ENCODE measurements at regions not wholly inside any gene's neighbourhood (a gene's known extent, or its start where the extent isn't known, plus 50 kb on each side); places are given as distances from the start of the nearest gene placed in this dataset.

GRCh38 chr17:34527908-34528470, 51.4 kb upstream of the TMEM132E start:
- Histone ChIP-seq H3K9me3 (ENCODE audit: control extremely low read depth in 1 of 3, control insufficient read depth in 2 of 3, insufficient read depth in 1 of 3, low read length in 2 of 3) (no peaks in the 10 kb centered on the region), H3K79me2 (ENCODE audit: control insufficient read depth, insufficient read depth, low read length) (no peaks in the 10 kb centered on the region), H3K27ac (ENCODE audit: low read length in 2 of 2) (no peak overlapping the region), H3K9ac (ENCODE audit: low read length) (no peak overlapping the region), H3K4me1 (ENCODE audit: control insufficient read depth in 2 of 2, insufficient read depth in 2 of 2, low read length in 2 of 2) (no peaks in the 10 kb centered on the region), H2AFZ (ENCODE audit: insufficient read depth, low read depth, low read length, poor library complexity, severe bottlenecking) (no peak overlapping the region), H3K4me3 (ENCODE audit: control extremely low read depth in 1 of 5, extremely low read depth in 1 of 5, insufficient read depth in 1 of 5, low read depth in 2 of 5, low read length in 4 of 5) (no peak overlapping the region), H3K27me3 (replicated peaks in 1 of 4; ENCODE audit: control extremely low read depth in 1 of 4, control insufficient read depth in 3 of 4, insufficient read depth in 4 of 4, low read length in 3 of 4) (peaks cover 0 to 16% (median 0%) of the 10 kb centered on the region in 4 experiments), H3K4me2 (replicated peaks; ENCODE audit: low read depth, low read length, poor library complexity, severe bottlenecking) (no peak overlapping the region), H3K36me3 (replicated peaks in 1 of 2; ENCODE audit: control extremely low read depth in 1 of 2, control insufficient read depth in 1 of 2, extremely low read depth in 1 of 2, insufficient read depth in 2 of 2, low read length in 1 of 2) (no peaks in the 10 kb centered on the region), H4K20me1 (ENCODE audit: control insufficient read depth, insufficient read depth, low read length, poor library complexity, severe bottlenecking) (no peaks in the 10 kb centered on the region)
- DNase-seq (no peak), ATAC-seq (ENCODE audit: low read depth) (no peak)
- Mint-ChIP-seq H3K27ac (no peak overlapping the region), H3K4me3 (no peak overlapping the region), H3K4me1 (no peaks in the 10 kb centered on the region), H3K9me3 (ENCODE audit: insufficient read depth) (no peaks in the 10 kb centered on the region), H3K27me3 (peaks cover 37% of the 10 kb centered on the region)
- POLR2A ChIA-PET: no interaction called here
- WGBS (ENCODE audit: insufficient coverage): 60% methylated on average over 12 of the region's 13 CpGs
- intact Hi-C loops (cut with micrococcal nuclease): no loop called here
- CTCF ChIA-PET: no interaction called here
- TF ChIP-seq EZH2 (IDR thresholded peaks at IDR 0.05; ENCODE audit: borderline replicate concordance, insufficient read depth, low read depth, low read length, poor library complexity, severe bottlenecking): no peak
- TF ChIP-seq, protein P1, sequence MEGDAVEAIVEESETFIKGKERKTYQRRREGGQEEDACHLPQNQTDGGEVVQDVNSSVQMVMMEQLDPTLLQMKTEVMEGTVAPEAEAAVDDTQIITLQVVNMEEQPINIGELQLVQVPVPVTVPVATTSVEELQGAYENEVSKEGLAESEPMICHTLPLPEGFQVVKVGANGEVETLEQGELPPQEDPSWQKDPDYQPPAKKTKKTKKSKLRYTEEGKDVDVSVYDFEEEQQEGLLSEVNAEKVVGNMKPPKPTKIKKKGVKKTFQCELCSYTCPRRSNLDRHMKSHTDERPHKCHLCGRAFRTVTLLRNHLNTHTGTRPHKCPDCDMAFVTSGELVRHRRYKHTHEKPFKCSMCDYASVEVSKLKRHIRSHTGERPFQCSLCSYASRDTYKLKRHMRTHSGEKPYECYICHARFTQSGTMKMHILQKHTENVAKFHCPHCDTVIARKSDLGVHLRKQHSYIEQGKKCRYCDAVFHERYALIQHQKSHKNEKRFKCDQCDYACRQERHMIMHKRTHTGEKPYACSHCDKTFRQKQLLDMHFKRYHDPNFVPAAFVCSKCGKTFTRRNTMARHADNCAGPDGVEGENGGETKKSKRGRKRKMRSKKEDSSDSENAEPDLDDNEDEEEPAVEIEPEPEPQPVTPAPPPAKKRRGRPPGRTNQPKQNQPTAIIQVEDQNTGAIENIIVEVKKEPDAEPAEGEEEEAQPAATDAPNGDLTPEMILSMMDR (IDR thresholded peaks at IDR 0.05): no peak

DNA sequence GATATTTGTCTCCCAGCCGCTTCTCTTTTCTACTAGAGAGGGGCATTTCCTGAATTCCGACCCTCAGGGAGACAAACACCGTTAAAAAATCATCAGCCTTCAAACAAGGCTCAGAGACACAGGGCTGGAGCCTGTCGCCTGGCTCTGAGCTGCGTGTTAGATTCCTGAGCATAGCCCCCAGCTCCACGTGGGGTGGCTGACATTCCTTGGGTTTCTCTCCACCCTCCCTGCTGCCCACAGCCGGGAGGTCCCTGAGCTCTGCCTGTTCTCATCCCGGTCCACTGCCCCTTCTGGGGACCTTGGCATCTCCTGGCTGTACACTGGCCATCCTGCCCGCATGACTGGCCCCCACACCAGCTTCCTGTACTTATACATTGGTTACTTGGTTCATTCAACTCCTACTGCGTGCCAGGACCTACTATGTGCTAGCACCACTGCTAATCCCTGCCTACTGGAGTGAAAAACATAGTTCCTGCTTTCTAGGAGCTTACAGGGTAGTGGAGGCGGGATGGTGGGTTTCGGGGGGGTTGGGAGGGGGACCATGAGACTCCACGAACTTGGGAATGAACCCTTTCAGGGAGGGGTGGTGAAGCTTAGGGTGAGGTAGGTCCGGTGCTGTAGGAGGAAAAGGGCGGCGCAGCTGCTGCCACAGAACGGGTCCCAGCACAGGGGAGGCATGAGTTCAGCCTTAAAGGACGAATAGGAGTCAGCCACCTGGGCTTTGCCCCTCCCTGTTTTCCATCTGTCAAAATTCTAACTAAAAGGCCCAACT, 52.1 kb upstream of the TMEM132E start:
- intact Hi-C loops (cut with micrococcal nuclease): no loop called here
- ATAC-seq (ENCODE audit: low read depth) (no peak), DNase-seq (no peak)
- Histone ChIP-seq H3K36me3 (replicated peaks in 1 of 2; ENCODE audit: control extremely low read depth in 1 of 2, control insufficient read depth in 1 of 2, extremely low read depth in 1 of 2, insufficient read depth in 2 of 2, low read length in 1 of 2) (no peaks in the 10 kb centered on the region), H3K4me1 (ENCODE audit: control insufficient read depth in 2 of 2, insufficient read depth in 2 of 2, low read length in 2 of 2) (no peaks in the 10 kb centered on the region), H3K27ac (ENCODE audit: low read length in 2 of 2) (no peak overlapping the region), H3K9ac (ENCODE audit: low read length) (no peak overlapping the region), H4K20me1 (ENCODE audit: control insufficient read depth, insufficient read depth, low read length, poor library complexity, severe bottlenecking) (no peaks in the 10 kb centered on the region), H2AFZ (ENCODE audit: insufficient read depth, low read depth, low read length, poor library complexity, severe bottlenecking) (no peak overlapping the region), H3K4me3 (ENCODE audit: control extremely low read depth in 1 of 5, extremely low read depth in 1 of 5, insufficient read depth in 1 of 5, low read depth in 2 of 5, low read length in 4 of 5) (no peak overlapping the region), H3K4me2 (replicated peaks; ENCODE audit: low read depth, low read length, poor library complexity, severe bottlenecking) (no peak overlapping the region), H3K27me3 (replicated peaks in 1 of 4; ENCODE audit: control extremely low read depth in 1 of 4, control insufficient read depth in 3 of 4, insufficient read depth in 4 of 4, low read length in 3 of 4) (peaks cover 0 to 16% (median 0%) of the 10 kb centered on the region in 4 experiments), H3K9me3 (ENCODE audit: control extremely low read depth in 1 of 3, control insufficient read depth in 2 of 3, insufficient read depth in 1 of 3, low read length in 2 of 3) (no peaks in the 10 kb centered on the region), H3K79me2 (ENCODE audit: control insufficient read depth, insufficient read depth, low read length) (no peaks in the 10 kb centered on the region)
- 54% methylated on average over 16 of the region's 18 CpGs for WGBS (ENCODE audit: insufficient coverage)
- Mint-ChIP-seq H3K4me1 (no peaks in the 10 kb centered on the region), H3K27me3 (peaks cover 37% of the 10 kb centered on the region), H3K9me3 (ENCODE audit: insufficient read depth) (no peaks in the 10 kb centered on the region), H3K27ac (no peak overlapping the region), H3K4me3 (no peak overlapping the region)
- TF ChIP-seq, protein P1 (IDR thresholded peaks at IDR 0.05): no peak
- no peak for TF ChIP-seq EZH2 (IDR thresholded peaks at IDR 0.05; ENCODE audit: borderline replicate concordance, insufficient read depth, low read depth, low read length, poor library complexity, severe bottlenecking)
- CTCF ChIA-PET: interaction anchor here (1.3 kb wide), 1 partner anchor 15 kb away, joined by 3 read pairs; no protein-coding TSS in a partner anchor
- POLR2A ChIA-PET: no interaction called here
